Mesodermal cell (in vitro differentiated cells): ENCODE measurements at regions not wholly inside any gene's neighbourhood (a gene's known extent, or its start where the extent isn't known, plus 50 kb on each side); places are given as distances from the start of the nearest gene placed in this dataset.

Experiments
- H3K27ac ChIP-seq: 2 replicates; pipeline ENCODE4 v1.7.0; 2013; ENCODE audit warnings: mild to moderate bottlenecking, low read depth, low read length, moderate library complexity; ENCODE audit not compliant: severe bottlenecking
- H3K36me3 ChIP-seq: 2 replicates; pipeline ENCODE4 v1.7.1; 2013; ENCODE audit warnings: mild to moderate bottlenecking, low read length, moderate library complexity; ENCODE audit not compliant: control insufficient read depth, insufficient read depth
- H3K4me1 ChIP-seq: one replicate; pipeline ENCODE4 v1.7.1; 2013; ENCODE audit warnings: mild to moderate bottlenecking, low read length; ENCODE audit not compliant: insufficient read depth, control insufficient read depth, poor library complexity, severe bottlenecking
- H3K4me3 ChIP-seq: 2 replicates; pipeline ENCODE4 v1.7.0; 2013; ENCODE audit warnings: low read length, control low read depth, mild to moderate bottlenecking; ENCODE audit not compliant: insufficient read depth, poor library complexity, severe bottlenecking; ENCODE audit errors: extremely low read depth
- H3K9me3 ChIP-seq: 2 replicates; pipeline ENCODE4 v1.7.1; 2013; ENCODE audit warnings: mild to moderate bottlenecking, low read length, moderate library complexity; ENCODE audit not compliant: control insufficient read depth
- WGBS, 2 experiments: methylation state at CpG; one replicate each; pipeline ENCODE4 v1.1.5; 2013; ENCODE audit warnings: missing lambda C conversion rate in 2 of 2; ENCODE audit not compliant: insufficient coverage in 2 of 2; 5-methylcytosine and 5-hydroxymethylcytosine counted together

- Histone ChIP-seq H3K9me3 (peaks cover 6% of the 10 kb centered on the region), H3K27ac (peak overlapping the region; percentile 81), H3K4me3 (peak overlapping the region; percentile 79), H3K4me1 (no peaks in the 10 kb centered on the region), H3K36me3 (peaks cover 3% of the 10 kb centered on the region)
- WGBS, 2 experiments, result 0% methylated on average over 39 to 57 of the region's 86 CpGs
Observed at GRCh38 chr7:25950488-25951413, 201.2 kb upstream of the NFE2L3 start.

- peaks cover 6% of the 10 kb centered on the region for H3K9me3 ChIP-seq
- no peaks in the 10 kb centered on the region for H3K4me1 ChIP-seq
- H3K4me3 ChIP-seq, result peak overlapping the region; percentile 79
- H3K27ac ChIP-seq, result peak overlapping the region; percentile 52
- WGBS, 2 experiments, result 5 to 9% methylated on average over 16 to 29 of the region's 46 CpGs
- H3K36me3 ChIP-seq, result peaks cover 3% of the 10 kb centered on the region
Observed at GRCh38 chr7:25951414-25952260, 200.4 kb upstream of the NFE2L3 start.

- WGBS, 2 experiments, result 74 to 89% methylated on average over 10 to 12 of the region's 19 CpGs
- Histone ChIP-seq H3K4me1 (no peaks in the 10 kb centered on the region), H3K27ac (no peak overlapping the region), H3K9me3 (peaks cover 6% of the 10 kb centered on the region), H3K4me3 (no peak overlapping the region), H3K36me3 (peaks cover 3% of the 10 kb centered on the region)
Observed at GRCh38 chr7:25952261-25953057, 199.5 kb upstream of the NFE2L3 start.

GRCh38 chr7:25953859-25954258, 198.1 kb upstream of the NFE2L3 start:
- no peak overlapping the region for H3K27ac ChIP-seq
- no peaks in the 10 kb centered on the region for H3K4me1 ChIP-seq
- H3K9me3 ChIP-seq, result peaks cover 6% of the 10 kb centered on the region
- 91 to 92% methylated on average over 1 of the region's 1 CpG for WGBS, 2 experiments
- peaks cover 3% of the 10 kb centered on the region for H3K36me3 ChIP-seq
- no peak overlapping the region for H3K4me3 ChIP-seq

- Histone ChIP-seq H3K4me1 (no peaks in the 10 kb centered on the region), H3K27ac (no peak overlapping the region), H3K36me3 (no peaks in the 10 kb centered on the region), H3K9me3 (peaks cover 6% of the 10 kb centered on the region), H3K4me3 (no peak overlapping the region)
- WGBS, 2 experiments, result 93 to 96% methylated on average over 3 of the region's 3 CpGs
Observed at GRCh38 chr7:25954395-25954794, 197.6 kb upstream of the NFE2L3 start.

GRCh38 chr7:25959168-25959734, 192.7 kb upstream of the NFE2L3 start:
- no peak overlapping the region for H3K27ac ChIP-seq
- H3K4me1 ChIP-seq, result no peaks in the 10 kb centered on the region
- H3K9me3 ChIP-seq, result peaks cover 5% of the 10 kb centered on the region
- no peak overlapping the region for H3K4me3 ChIP-seq
- 62 to 100% methylated on average over 1 to 3 of the region's 5 CpGs for WGBS, 2 experiments
- no peaks in the 10 kb centered on the region for H3K36me3 ChIP-seq

- Histone ChIP-seq H3K4me1 (peaks cover 4% of the 10 kb centered on the region), H3K9me3 (peaks cover 4% of the 10 kb centered on the region), H3K27ac (no peak overlapping the region), H3K4me3 (no peak overlapping the region), H3K36me3 (no peaks in the 10 kb centered on the region)
- 68% methylated on average over 2 of the region's 3 CpGs; no CpG with 5 or more reads in 1 of the 2 experiments for WGBS, 2 experiments
Observed at GRCh38 chr7:25963733-25964132, 188.3 kb upstream of the NFE2L3 start.

- WGBS, 2 experiments, result 93 to 100% methylated on average over 1 to 4 of the region's 6 CpGs
- no peaks in the 10 kb centered on the region for H3K36me3 ChIP-seq
- no peak overlapping the region for H3K27ac ChIP-seq
- H3K9me3 ChIP-seq, result peaks cover 4% of the 10 kb centered on the region
- H3K4me1 ChIP-seq, result peaks cover 4% of the 10 kb centered on the region
- H3K4me3 ChIP-seq, result no peak overlapping the region
Observed at GRCh38 chr7:25964483-25964991, 187.5 kb upstream of the NFE2L3 start.

- H3K9me3 ChIP-seq, result peaks cover 4% of the 10 kb centered on the region
- H3K36me3 ChIP-seq, result no peaks in the 10 kb centered on the region
- 87 to 91% methylated on average over 4 to 5 of the region's 6 CpGs for WGBS, 2 experiments
Observed at GRCh38 chr7:25965405-25966123, 186.4 kb upstream of the NFE2L3 start.

More at GRCh38 chr7:25965405-25966123, 186.4 kb upstream of the NFE2L3 start:
- H3K4me1 ChIP-seq, result peaks cover 4% of the 10 kb centered on the region
- no peak overlapping the region for H3K4me3 ChIP-seq
- no peak overlapping the region for H3K27ac ChIP-seq
